Endothelial cell of umbilical vein (primary cell): ENCODE measurements at regions not wholly inside any gene's neighbourhood (a gene's known extent, or its start where the extent isn't known, plus 50 kb on each side); places are given as distances from the start of the nearest gene placed in this dataset.

ENCODE experiments used
- CTCF ChIP-seq, 2 donors: IDR thresholded peaks; 1 replicate in 1 of 2; 2 replicates in 1 of 2; pipeline ENCODE4 v1.5.1; 2011; ENCODE audit warnings: low read length in 2 of 2, mild to moderate bottlenecking in 2 of 2, moderate library complexity in 2 of 2, control low read depth in 1 of 2, inconsistent platforms in 1 of 2, low read depth in 1 of 2; ENCODE audit not compliant: insufficient read depth in 1 of 2; ENCODE audit errors: extremely low read depth in 1 of 2
- EZH2 ChIP-seq: IDR thresholded peaks from 2 replicates; pipeline ENCODE4 v1.6.1; 2012; ENCODE audit warnings: borderline replicate concordance, low read depth, mild to moderate bottlenecking, moderate library complexity, low read length, inconsistent platforms; ENCODE audit not compliant: severe bottlenecking
- FOS ChIP-seq: IDR thresholded peaks from 2 replicates; pipeline ENCODE4 v1.6.1; 2011; ENCODE audit warnings: mild to moderate bottlenecking, low read length, moderate library complexity, borderline replicate concordance; ENCODE audit not compliant: insufficient read depth
- GATA2 ChIP-seq: IDR thresholded peaks from 2 replicates; pipeline ENCODE4 v1.7.0; 2011; ENCODE audit warnings: low read depth, mild to moderate bottlenecking, moderate library complexity, mixed read lengths, low read length; ENCODE audit not compliant: insufficient read length, insufficient read depth
- POLR2A ChIP-seq: IDR thresholded peaks from 2 replicates; pipeline ENCODE4 v1.6.1; 2012; ENCODE audit warnings: low read depth, mild to moderate bottlenecking, control low read depth, low read length

- TF ChIP-seq CTCF (IDR thresholded peaks at IDR 0.05; ENCODE audit: extremely low read depth in 1 of 2, insufficient read depth in 1 of 2, low read depth in 1 of 2, low read length in 2 of 2) (no peak), FOS (no peak), EZH2 (no peak), POLR2A (no peak), GATA2 (no peak)
Observed at GRCh38 chr1:5597171-5597850, 394.9 kb downstream of the NPHP4 start.
